MM.1S (cell line): ENCODE measurements at regions not wholly inside any gene's neighbourhood (a gene's known extent, or its start where the extent isn't known, plus 50 kb on each side); places are given as distances from the start of the nearest gene placed in this dataset.

Experiments
- EZH2 ChIP-seq: fragments of 300-600 bp; sonication (generic); optimal IDR thresholded peaks from 2 replicates; pipeline ENCODE3; 2017; ENCODE audit warnings: low read depth, mild to moderate bottlenecking, antibody characterized with exemption, low read length, mixed read lengths
- EZH2phosphoT487 ChIP-seq: fragments of 300-600 bp; sonication (generic); IDR thresholded peaks from 2 replicates; pipeline ENCODE4 v1.6.1; 2018; ENCODE audit warnings: antibody characterized with exemption, low read length
- TF ChIP-seq, protein P1 (sequence below): fragments of 300-600 bp; sonication (generic); IDR thresholded peaks from 2 replicates; pipeline ENCODE4 v1.5.1; 2016; ENCODE audit warnings: antibody characterized with exemption, low read length, mixed read lengths

DNA sequence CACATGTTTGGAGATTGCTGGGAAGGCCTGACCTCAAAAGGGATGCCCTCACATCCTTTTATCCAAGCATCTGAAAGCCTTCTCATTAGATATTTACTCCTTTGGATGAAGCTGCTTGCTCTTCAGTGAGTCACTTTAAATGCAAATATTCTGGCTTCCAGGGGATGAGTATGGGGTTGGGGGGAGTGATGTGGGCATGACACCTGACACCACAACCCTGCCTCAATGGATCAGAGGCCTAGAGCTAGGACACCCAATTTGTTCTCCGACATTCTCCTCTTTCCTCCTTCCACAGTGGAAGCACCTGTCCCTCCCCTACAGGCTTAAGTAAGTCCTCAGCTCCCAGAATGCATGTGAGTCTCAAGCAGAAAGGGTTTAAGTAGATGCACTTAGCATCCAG lies 238.3 kb downstream of the OMA1 start:
- TF ChIP-seq, protein P1, sequence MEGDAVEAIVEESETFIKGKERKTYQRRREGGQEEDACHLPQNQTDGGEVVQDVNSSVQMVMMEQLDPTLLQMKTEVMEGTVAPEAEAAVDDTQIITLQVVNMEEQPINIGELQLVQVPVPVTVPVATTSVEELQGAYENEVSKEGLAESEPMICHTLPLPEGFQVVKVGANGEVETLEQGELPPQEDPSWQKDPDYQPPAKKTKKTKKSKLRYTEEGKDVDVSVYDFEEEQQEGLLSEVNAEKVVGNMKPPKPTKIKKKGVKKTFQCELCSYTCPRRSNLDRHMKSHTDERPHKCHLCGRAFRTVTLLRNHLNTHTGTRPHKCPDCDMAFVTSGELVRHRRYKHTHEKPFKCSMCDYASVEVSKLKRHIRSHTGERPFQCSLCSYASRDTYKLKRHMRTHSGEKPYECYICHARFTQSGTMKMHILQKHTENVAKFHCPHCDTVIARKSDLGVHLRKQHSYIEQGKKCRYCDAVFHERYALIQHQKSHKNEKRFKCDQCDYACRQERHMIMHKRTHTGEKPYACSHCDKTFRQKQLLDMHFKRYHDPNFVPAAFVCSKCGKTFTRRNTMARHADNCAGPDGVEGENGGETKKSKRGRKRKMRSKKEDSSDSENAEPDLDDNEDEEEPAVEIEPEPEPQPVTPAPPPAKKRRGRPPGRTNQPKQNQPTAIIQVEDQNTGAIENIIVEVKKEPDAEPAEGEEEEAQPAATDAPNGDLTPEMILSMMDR: no peak
- no peak for TF ChIP-seq EZH2phosphoT487
- TF ChIP-seq EZH2: no peak
